ENCODE measurements at regions not wholly inside any gene's neighbourhood (a gene's known extent, or its start where the extent isn't known, plus 50 kb on each side); places are given as distances from the start of the nearest gene placed in this dataset.

GRCh38 chr11:87740451-87740850 is 434.8 kb downstream of the RAB38 start:
- no peak overlapping the region for H4K8ac ChIP-seq (replicated peaks; ENCODE audit: insufficient read length, low read depth, low read length)
- no peak overlapping the region for H2BK15ac ChIP-seq (ENCODE audit: low read depth, low read length)
- H2BK120ac ChIP-seq (ENCODE audit: low read depth, low read length, poor library complexity, severe bottlenecking) = no peak overlapping the region
- no peaks in the 10 kb centered on the region for H3K27me3 Mint-ChIP-seq (ENCODE audit: low read depth)
- no peak overlapping the region for H3K27ac Mint-ChIP-seq
- H3K56ac ChIP-seq (ENCODE audit: insufficient read length, low read depth, low read length) = no peak overlapping the region
- H3T11ph ChIP-seq (ENCODE audit: low read length) = no peak overlapping the region
- no peak overlapping the region for H3K4ac ChIP-seq (ENCODE audit: low read depth, low read length)
- no peak overlapping the region for H3K4me3 Mint-ChIP-seq
- no peak for TF ChIP-seq CTCF (conservative IDR thresholded peaks at IDR 0.05)
- no peak overlapping the region for H3K18ac ChIP-seq (ENCODE audit: insufficient read length, low read depth, low read length)
- no peaks in the 10 kb centered on the region for H3K27me3 ChIP-seq (ENCODE audit: insufficient read depth, low read length)
- H2AFZ ChIP-seq (ENCODE audit: low read length) = no peak overlapping the region
- no peaks in the 10 kb centered on the region for H3K4me1 ChIP-seq (ENCODE audit: insufficient read depth, low read length)
- H3K14ac ChIP-seq (ENCODE audit: insufficient read depth, low read length) = no peak overlapping the region
- no peaks in the 10 kb centered on the region for H3K23me2 ChIP-seq (ENCODE audit: insufficient read length, low read depth, low read length, poor library complexity, severe bottlenecking)
- H2BK5ac ChIP-seq (ENCODE audit: insufficient read length, low read length) = no peak overlapping the region
- H4K20me1 ChIP-seq (ENCODE audit: control insufficient read depth, insufficient read depth, insufficient read length) = no peaks in the 10 kb centered on the region
- H2AK5ac ChIP-seq (ENCODE audit: insufficient read length, low read length) = no peak overlapping the region
- H4K5ac ChIP-seq (ENCODE audit: insufficient read length, low read depth, low read length) = no peak overlapping the region
- H3K9ac ChIP-seq (ENCODE audit: extremely low read depth, insufficient read length, low read length) = no peak overlapping the region
- H3K4me2 ChIP-seq (ENCODE audit: insufficient read depth, insufficient read length, low read length) = no peak overlapping the region
- no peaks in the 10 kb centered on the region for H3K36me3 Mint-ChIP-seq (ENCODE audit: insufficient read depth in 1 of 3, low read depth in 3 of 3)
- no peak overlapping the region for H3K27ac ChIP-seq (ENCODE audit: insufficient read length, low read depth, low read length)
- no peaks in the 10 kb centered on the region for H3K79me2 ChIP-seq (ENCODE audit: insufficient read depth, low read length)
- H3K9me3 Mint-ChIP-seq = no peaks in the 10 kb centered on the region
- H3K4me1 Mint-ChIP-seq = no peaks in the 10 kb centered on the region
- no peak overlapping the region for H4K91ac ChIP-seq (ENCODE audit: insufficient read length, low read depth, low read length)
- DNase-seq = no peak
- no peaks in the 10 kb centered on the region for H3K79me1 ChIP-seq (ENCODE audit: insufficient read depth, low read depth, low read length, poor library complexity, severe bottlenecking)
- H2BK20ac ChIP-seq (ENCODE audit: low read depth, low read length, poor library complexity, severe bottlenecking) = no peak overlapping the region
- H3K9me3 ChIP-seq (ENCODE audit: control insufficient read depth, low read depth, low read length) = no peaks in the 10 kb centered on the region
- no peak overlapping the region for H2BK12ac ChIP-seq (ENCODE audit: insufficient read length, low read depth, low read length)
- WGBS (ENCODE audit: extremely low coverage, insufficient read length, low lambda C conversion rate) = no CpG with 5 or more reads among the region's 2 CpGs
- H3K23ac ChIP-seq (ENCODE audit: insufficient read length, low read depth, low read length) = no peak overlapping the region

Measured in H9 (cell line).